ENCODE measurements at regions not wholly inside any gene's neighbourhood (a gene's known extent, or its start where the extent isn't known, plus 50 kb on each side); places are given as distances from the start of the nearest gene placed in this dataset.

GRCh38 chr17:69761767-69762321, 313.2 kb upstream of the KCNJ16 start:
- no peaks in the 10 kb centered on the region for H3K9me3 ChIP-seq
- TF ChIP-seq CTCF (IDR thresholded peaks at IDR 0.05 in 8 of 11, conservative IDR thresholded peaks at IDR 0.05 in 3 of 11) (no peak), POLR2AphosphoS5 (IDR thresholded peaks at IDR 0.05) (no peak), POLR2A (IDR thresholded peaks at IDR 0.05) (no peak)
- H3K27ac ChIP-seq, result no peak overlapping the region
- no peaks in the 10 kb centered on the region for H3K4me1 ChIP-seq
- H3K27me3 ChIP-seq (replicated peaks in 1 of 7), result peaks cover 0 to 7% (median 0%) of the 10 kb centered on the region in 7 donors
- 64 to 73% (median 71%) methylated on average over 4 of the region's 4 CpGs for WGBS, 5 donors
- no peak overlapping the region for H3K4me3 ChIP-seq
- DNase-seq, result no peak
- intact Hi-C loops (cut with DNase I; ENCODE audit: low total_unique reads), result no loop called here
- no peaks in the 10 kb centered on the region for H3K36me3 ChIP-seq

GRCh38 chr17:69762359-69762758, 312.7 kb upstream of the KCNJ16 start:
- intact Hi-C loops (cut with DNase I; ENCODE audit: low total_unique reads), result no loop called here
- H3K36me3 ChIP-seq, result no peaks in the 10 kb centered on the region
- TF ChIP-seq CTCF (IDR thresholded peaks at IDR 0.05 in 8 of 11, conservative IDR thresholded peaks at IDR 0.05 in 3 of 11) (no peak), POLR2A (IDR thresholded peaks at IDR 0.05) (no peak), POLR2AphosphoS5 (IDR thresholded peaks at IDR 0.05) (no peak)
- 45 to 69% (median 63%) methylated on average over 1 of the region's 1 CpG for WGBS, 5 donors
- DNase-seq, result no peak
- H3K27me3 ChIP-seq (replicated peaks in 1 of 7), result peaks cover 0 to 7% (median 0%) of the 10 kb centered on the region in 7 donors
- no peak overlapping the region for H3K4me3 ChIP-seq
- H3K4me1 ChIP-seq, result no peaks in the 10 kb centered on the region
- no peaks in the 10 kb centered on the region for H3K9me3 ChIP-seq
- no peak overlapping the region for H3K27ac ChIP-seq

DNA sequence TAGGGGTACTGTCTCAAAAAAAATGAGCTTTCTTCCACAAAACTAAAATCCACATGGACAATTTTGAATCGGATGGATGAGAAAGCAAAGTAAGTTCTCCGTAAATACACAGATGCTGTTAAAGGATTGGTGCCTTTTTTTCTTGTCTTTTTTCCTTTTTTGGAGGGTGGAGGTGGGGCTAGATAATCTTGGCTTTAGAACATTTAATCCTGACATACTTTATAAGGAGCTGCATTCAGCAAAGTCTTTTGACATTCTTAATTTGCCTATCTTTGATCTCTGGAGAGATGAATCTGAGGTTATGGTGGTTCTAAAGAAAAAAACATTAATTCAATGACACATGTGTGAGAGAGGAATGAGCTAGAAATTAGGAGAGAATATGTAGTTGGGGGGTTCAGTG, 312.3 kb upstream of the KCNJ16 start:
- Histone ChIP-seq H3K4me3 (no peak overlapping the region), H3K27me3 (replicated peaks in 1 of 7) (peaks cover 0 to 7% (median 0%) of the 10 kb centered on the region in 7 donors), H3K4me1 (no peaks in the 10 kb centered on the region), H3K9me3 (no peaks in the 10 kb centered on the region), H3K36me3 (no peaks in the 10 kb centered on the region), H3K27ac (no peak overlapping the region)
- DNase-seq, result no peak
- intact Hi-C loops (cut with DNase I; ENCODE audit: low total_unique reads), result no loop called here
- TF ChIP-seq CTCF (IDR thresholded peaks at IDR 0.05 in 8 of 11, conservative IDR thresholded peaks at IDR 0.05 in 3 of 11) (no peak), POLR2A (IDR thresholded peaks at IDR 0.05) (no peak), POLR2AphosphoS5 (IDR thresholded peaks at IDR 0.05) (no peak)
- 70 to 96% (median 95%) methylated on average over 2 of the region's 2 CpGs for WGBS, 5 donors

DNA sequence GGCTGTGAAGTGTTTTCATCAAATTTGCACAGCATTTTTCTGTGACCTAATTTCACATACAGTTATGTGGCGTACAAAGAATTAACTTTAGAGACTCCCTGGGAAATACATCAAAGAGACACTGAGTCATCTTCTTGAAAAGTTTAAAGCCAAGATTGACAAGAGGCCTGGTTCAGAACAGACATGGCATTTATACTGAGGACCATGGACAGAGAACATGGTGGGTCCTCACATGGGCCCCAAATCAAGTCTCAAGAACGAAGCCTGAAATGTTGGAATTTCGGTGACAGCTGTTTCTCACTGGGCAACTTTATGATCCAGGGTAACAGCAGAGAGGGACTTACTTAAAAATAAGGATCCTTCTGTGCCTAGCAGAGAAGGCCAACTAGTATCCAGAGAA, 311.5 kb upstream of the KCNJ16 start:
- no peaks in the 10 kb centered on the region for H3K9me3 ChIP-seq
- no peaks in the 10 kb centered on the region for H3K36me3 ChIP-seq
- H3K4me3 ChIP-seq, result no peak overlapping the region
- intact Hi-C loops (cut with DNase I; ENCODE audit: low total_unique reads), result no loop called here
- no peak for DNase-seq
- peaks cover 0 to 7% (median 0%) of the 10 kb centered on the region in 7 donors for H3K27me3 ChIP-seq (replicated peaks in 1 of 7)
- TF ChIP-seq POLR2A (IDR thresholded peaks at IDR 0.05) (no peak), POLR2AphosphoS5 (IDR thresholded peaks at IDR 0.05) (no peak), CTCF (IDR thresholded peaks at IDR 0.05 in 8 of 11, conservative IDR thresholded peaks at IDR 0.05 in 3 of 11) (no peak)
- no peaks in the 10 kb centered on the region for H3K4me1 ChIP-seq
- 82 to 89% (median 88%) methylated on average over 3 of the region's 3 CpGs for WGBS, 5 donors
- no peak overlapping the region for H3K27ac ChIP-seq
